HEK293 (cell line): ENCODE measurements at regions not wholly inside any gene's neighbourhood (a gene's known extent, or its start where the extent isn't known, plus 50 kb on each side); places are given as distances from the start of the nearest gene placed in this dataset.

Experiments
- CTCF ChIA-PET: fragments of 350-600 bp; formaldehyde crosslinking; extraction: SDS; loops from one replicate; lab custom pipeline; 2021; ENCODE audit warnings: antibody characterized with exemption; lab: Yijun Ruan, JAX
- POLR2A ChIA-PET: fragments of 300-600 bp; formaldehyde crosslinking; extraction: SDS; loops from one replicate; lab custom pipeline; 2020; ENCODE audit warnings: antibody characterized with exemption, inconsistent platforms; lab: Yijun Ruan, JAX
- H3K27ac ChIP-seq: fragments of 200-500 bp; sonication (Bioruptor generic); 2 replicates; pipeline ENCODE4 v1.5.1; 2014; ENCODE audit warnings: low read depth, low read length, control low read depth, inconsistent platforms; ENCODE audit errors: extremely low read depth
- H3K36me3 ChIP-seq, 2 experiments: fragments of 200-500 bp in 1 of 2; sonication (Bioruptor generic) in 1 of 2; 1 replicate in 1 of 2; 2 replicates in 1 of 2; pipeline ENCODE4 v1.5.1; 2014 to 2017; ENCODE audit warnings: inconsistent platforms in 2 of 2, low read length in 2 of 2; ENCODE audit not compliant: control insufficient read depth in 2 of 2, insufficient read depth in 1 of 2
- H3K4me1 ChIP-seq: fragments of 200-500 bp; sonication (Bioruptor generic); 2 replicates; pipeline ENCODE4 v1.5.1; 2014; ENCODE audit warnings: mild to moderate bottlenecking, low read length, inconsistent platforms; ENCODE audit not compliant: control insufficient read depth, insufficient read depth
- H3K4me3 ChIP-seq: 2 replicates; pipeline ENCODE4 v1.5.1; 2011; ENCODE audit warnings: low read depth, mild to moderate bottlenecking, control low read depth, low read length, moderate library complexity
- H3K9me3 ChIP-seq: fragments of 200-500 bp; sonication (Bioruptor generic); 2 replicates; pipeline ENCODE4 v1.5.1; 2014; ENCODE audit warnings: low read depth, low read length, inconsistent platforms; ENCODE audit not compliant: control insufficient read depth, insufficient read depth
- AEBP2 ChIP-seq: fragments of 450-650 bp; formaldehyde crosslinking; IDR thresholded peaks from 2 replicates; pipeline ENCODE4 v1.5.1; 2016; ENCODE audit warnings: missing biosample characterization, missing genetic modification characterization, borderline replicate concordance
- OSR2 ChIP-seq: fragments of 450-650 bp; formaldehyde crosslinking; IDR thresholded peaks from 2 replicates; pipeline ENCODE4 v1.5.1; 2016; ENCODE audit warnings: missing biosample characterization, missing genetic modification characterization
- TRIM28 ChIP-seq: IDR thresholded peaks from 2 replicates; pipeline ENCODE4 v1.6.1; 2011; ENCODE audit warnings: low read length, control low read depth, borderline replicate concordance
- YY1 ChIP-seq: fragments of 450-650 bp; formaldehyde crosslinking; IDR thresholded peaks from 2 replicates; pipeline ENCODE4 v1.5.1; 2018; ENCODE audit warnings: missing biosample characterization, missing genetic modification characterization
- ZBTB21 ChIP-seq: fragments of 450-650 bp; formaldehyde crosslinking; IDR thresholded peaks from 2 replicates; pipeline ENCODE4 v1.5.1; 2017; ENCODE audit warnings: missing biosample characterization, missing genetic modification characterization
- ZBTB7A ChIP-seq: fragments of 450-650 bp; formaldehyde crosslinking; IDR thresholded peaks from 2 replicates; pipeline ENCODE4 v1.5.1; 2016; ENCODE audit warnings: low read depth, missing biosample characterization, missing genetic modification characterization
- ZEB2 ChIP-seq: fragments of 450-650 bp; formaldehyde crosslinking; IDR thresholded peaks from 2 replicates; pipeline ENCODE4 v1.5.1; 2016; ENCODE audit warnings: missing biosample characterization, missing genetic modification characterization
- ZFP3 ChIP-seq: fragments of 450-650 bp; formaldehyde crosslinking; IDR thresholded peaks from 2 replicates; pipeline ENCODE4 v1.5.1; 2016; ENCODE audit warnings: low read depth, missing biosample characterization, missing genetic modification characterization
- ZNF133 ChIP-seq: fragments of 450-650 bp; formaldehyde crosslinking; IDR thresholded peaks from 2 replicates; pipeline ENCODE4 v1.5.1; 2016; ENCODE audit warnings: missing biosample characterization, missing genetic modification characterization
- ZNF184 ChIP-seq: fragments of 450-650 bp; IDR thresholded peaks from 2 replicates; pipeline ENCODE4 v1.5.1; 2018; ENCODE audit warnings: missing biosample characterization, mild to moderate bottlenecking, missing genetic modification characterization
- ZNF24 ChIP-seq: fragments of 450-650 bp; formaldehyde crosslinking; IDR thresholded peaks from 2 replicates; pipeline ENCODE4 v1.5.1; 2016; ENCODE audit warnings: missing biosample characterization, missing genetic modification characterization
- ZNF549 ChIP-seq: fragments of 450-650 bp; IDR thresholded peaks from 2 replicates; pipeline ENCODE4 v1.5.1; 2018; ENCODE audit warnings: missing biosample characterization, missing genetic modification characterization, mild to moderate bottlenecking, inconsistent platforms, moderate library complexity
- ZNF776 ChIP-seq: fragments of 450-650 bp; formaldehyde crosslinking; IDR thresholded peaks from 2 replicates; pipeline ENCODE4 v1.5.0; 2017; ENCODE audit warnings: missing biosample characterization, missing genetic modification characterization, borderline replicate concordance
- TF ChIP-seq, protein P1 (sequence below): fragments of 450-650 bp; formaldehyde crosslinking; IDR thresholded peaks from 2 replicates; pipeline ENCODE4 v1.5.1; 2017; ENCODE audit warnings: missing biosample characterization, missing genetic modification characterization
- TF ChIP-seq, protein P2 (sequence below): fragments of 450-650 bp; formaldehyde crosslinking; IDR thresholded peaks from 2 replicates; pipeline ENCODE4 v1.5.1; 2016; ENCODE audit warnings: missing biosample characterization, missing genetic modification characterization
- TF ChIP-seq, protein P3 (sequence below): fragments of 450-650 bp; formaldehyde crosslinking; IDR thresholded peaks from 2 replicates; pipeline ENCODE4 v1.5.1; 2017; ENCODE audit warnings: missing biosample characterization, missing genetic modification characterization
- TF ChIP-seq, protein P4 (sequence below): fragments of 450-650 bp; formaldehyde crosslinking; IDR thresholded peaks from 2 replicates; pipeline ENCODE4 v1.5.1; 2017; ENCODE audit warnings: missing biosample characterization, missing genetic modification characterization
- TF ChIP-seq, protein P5 (sequence below): fragments of 450-650 bp; formaldehyde crosslinking; IDR thresholded peaks from 2 replicates; pipeline ENCODE4 v1.5.1; 2017; ENCODE audit warnings: missing biosample characterization, mild to moderate bottlenecking, missing genetic modification characterization, moderate library complexity

DNA sequence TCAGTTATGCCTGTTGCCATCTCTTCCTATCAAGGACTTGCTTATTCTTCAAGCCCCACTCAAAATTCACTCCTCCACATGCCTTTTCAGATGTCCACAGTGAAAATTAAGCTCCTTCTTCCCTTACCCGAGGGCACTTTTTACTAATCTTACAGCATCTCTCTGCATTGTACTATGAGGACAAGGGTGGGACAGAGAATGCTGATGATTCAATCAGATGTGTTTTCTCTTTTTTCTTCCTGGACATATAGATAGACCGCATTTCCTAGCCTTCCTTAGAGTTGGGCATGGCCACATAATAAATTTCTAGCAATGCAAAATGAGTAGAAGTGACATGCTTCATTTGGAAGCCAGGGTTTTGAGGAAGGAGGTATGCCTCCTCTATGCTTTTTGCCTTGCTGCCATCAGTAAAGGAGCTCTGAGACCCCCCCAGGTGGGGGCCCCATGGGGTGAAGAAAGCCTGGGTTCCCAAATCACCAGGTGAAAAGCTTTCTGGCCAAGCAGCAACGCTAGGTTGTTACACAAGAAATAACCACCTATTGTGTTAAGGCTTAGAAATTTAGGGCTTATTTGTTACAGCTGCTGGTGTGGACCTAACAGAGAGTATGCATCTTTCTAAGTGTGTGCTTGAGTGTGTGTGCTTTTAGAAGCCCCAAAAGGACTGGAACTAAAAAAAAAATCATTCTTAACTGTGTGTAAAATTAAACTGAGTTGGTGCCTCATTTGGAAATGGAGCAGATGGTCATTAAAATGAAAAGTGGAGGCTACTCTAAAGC is 424.5 kb downstream of the STK39 start:
- TF ChIP-seq ZEB2 (tag by site-specific recombination) (no peak), ZNF549 (tag by site-specific recombination) (no peak)
- TF ChIP-seq, protein P1, sequence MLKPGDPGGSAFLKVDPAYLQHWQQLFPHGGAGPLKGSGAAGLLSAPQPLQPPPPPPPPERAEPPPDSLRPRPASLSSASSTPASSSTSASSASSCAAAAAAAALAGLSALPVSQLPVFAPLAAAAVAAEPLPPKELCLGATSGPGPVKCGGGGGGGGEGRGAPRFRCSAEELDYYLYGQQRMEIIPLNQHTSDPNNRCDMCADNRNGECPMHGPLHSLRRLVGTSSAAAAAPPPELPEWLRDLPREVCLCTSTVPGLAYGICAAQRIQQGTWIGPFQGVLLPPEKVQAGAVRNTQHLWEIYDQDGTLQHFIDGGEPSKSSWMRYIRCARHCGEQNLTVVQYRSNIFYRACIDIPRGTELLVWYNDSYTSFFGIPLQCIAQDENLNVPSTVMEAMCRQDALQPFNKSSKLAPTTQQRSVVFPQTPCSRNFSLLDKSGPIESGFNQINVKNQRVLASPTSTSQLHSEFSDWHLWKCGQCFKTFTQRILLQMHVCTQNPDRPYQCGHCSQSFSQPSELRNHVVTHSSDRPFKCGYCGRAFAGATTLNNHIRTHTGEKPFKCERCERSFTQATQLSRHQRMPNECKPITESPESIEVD (tag by site-specific recombination) = no peak
- ChIA-PET CTCF (no interaction called here), POLR2A (interaction anchor here (1.0 kb wide), 1 partner anchor 11 kb away, joined by 3 read pairs; no protein-coding TSS in a partner anchor)
- Histone ChIP-seq H3K4me1 (no peaks in the 10 kb centered on the region), H3K36me3 (no peaks in the 10 kb centered on the region), H3K9me3 (no peaks in the 10 kb centered on the region), H3K27ac (no peak overlapping the region), H3K4me3 (no peak overlapping the region)

DNA sequence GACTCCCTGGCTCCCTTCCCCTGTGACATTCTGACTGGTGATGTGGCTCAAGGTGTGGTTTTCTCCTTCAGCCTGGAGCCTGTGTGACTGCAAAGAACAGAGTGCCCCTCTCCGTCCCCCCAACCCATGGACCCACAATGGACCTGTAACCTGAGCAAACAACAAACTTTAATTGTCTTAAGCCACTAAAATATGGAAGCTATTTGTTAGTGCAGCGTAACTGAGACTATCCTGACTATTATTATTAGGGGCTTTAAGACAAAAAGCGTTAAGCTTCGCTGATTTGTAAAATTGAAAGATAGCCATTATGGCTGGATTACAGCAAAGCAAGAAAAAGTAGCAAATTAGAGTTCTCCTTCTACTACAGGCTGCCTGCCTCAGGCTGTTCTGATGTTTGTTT is 426.9 kb downstream of the STK39 start:
- no peaks in the 10 kb centered on the region for H3K36me3 ChIP-seq
- ChIA-PET POLR2A (no interaction called here), CTCF (interaction anchor here (1.4 kb wide), 1 partner anchor 299 kb away, joined by 5 read pairs; no protein-coding TSS in a partner anchor)

GRCh38 chr2:167818521-167818920 is 428.9 kb downstream of the STK39 start:
- no peaks in the 10 kb centered on the region for H3K4me1 ChIP-seq
- no peaks in the 10 kb centered on the region for H3K9me3 ChIP-seq
- no peak overlapping the region for H3K4me3 ChIP-seq
- CTCF ChIA-PET = no interaction called here
- no peak overlapping the region for H3K27ac ChIP-seq
- no peaks in the 10 kb centered on the region for H3K36me3 ChIP-seq
- TF ChIP-seq, protein P2, sequence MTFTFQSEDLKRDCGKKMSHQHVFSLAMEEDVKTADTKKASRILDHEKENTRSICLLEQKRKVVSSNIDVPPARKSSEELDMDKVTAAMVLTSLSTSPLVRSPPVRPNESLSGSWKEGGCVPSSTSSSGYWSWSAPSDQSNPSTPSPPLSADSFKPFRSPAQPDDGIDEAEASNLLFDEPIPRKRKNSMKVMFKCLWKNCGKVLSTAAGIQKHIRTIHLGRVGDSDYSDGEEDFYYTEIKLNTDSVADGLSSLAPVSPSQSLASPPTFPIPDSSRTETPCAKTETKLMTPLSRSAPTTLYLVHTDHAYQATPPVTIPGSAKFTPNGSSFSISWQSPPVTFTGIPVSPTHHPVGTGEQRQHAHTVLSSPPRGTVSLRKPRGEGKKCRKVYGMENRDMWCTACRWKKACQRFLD (tag by site-specific recombination) = no peak
- TF ChIP-seq, protein P3, sequence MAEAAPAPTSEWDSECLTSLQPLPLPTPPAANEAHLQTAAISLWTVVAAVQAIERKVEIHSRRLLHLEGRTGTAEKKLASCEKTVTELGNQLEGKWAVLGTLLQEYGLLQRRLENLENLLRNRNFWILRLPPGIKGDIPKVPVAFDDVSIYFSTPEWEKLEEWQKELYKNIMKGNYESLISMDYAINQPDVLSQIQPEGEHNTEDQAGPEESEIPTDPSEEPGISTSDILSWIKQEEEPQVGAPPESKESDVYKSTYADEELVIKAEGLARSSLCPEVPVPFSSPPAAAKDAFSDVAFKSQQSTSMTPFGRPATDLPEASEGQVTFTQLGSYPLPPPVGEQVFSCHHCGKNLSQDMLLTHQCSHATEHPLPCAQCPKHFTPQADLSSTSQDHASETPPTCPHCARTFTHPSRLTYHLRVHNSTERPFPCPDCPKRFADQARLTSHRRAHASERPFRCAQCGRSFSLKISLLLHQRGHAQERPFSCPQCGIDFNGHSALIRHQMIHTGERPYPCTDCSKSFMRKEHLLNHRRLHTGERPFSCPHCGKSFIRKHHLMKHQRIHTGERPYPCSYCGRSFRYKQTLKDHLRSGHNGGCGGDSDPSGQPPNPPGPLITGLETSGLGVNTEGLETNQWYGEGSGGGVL (tag by site-specific recombination) = no peak
- TF ChIP-seq ZBTB21 (no peak), OSR2 (tag by site-specific recombination) (no peak), YY1 (tag by site-specific recombination) (no peak)
- POLR2A ChIA-PET = no interaction called here

More for the DNA sequence above, 426.9 kb downstream of the STK39 start:
- H3K27ac ChIP-seq = no peak overlapping the region
- peak; percentile 23; the same call in 1 of the 2 replicates for TF ChIP-seq TRIM28
- TF ChIP-seq, protein P4, sequence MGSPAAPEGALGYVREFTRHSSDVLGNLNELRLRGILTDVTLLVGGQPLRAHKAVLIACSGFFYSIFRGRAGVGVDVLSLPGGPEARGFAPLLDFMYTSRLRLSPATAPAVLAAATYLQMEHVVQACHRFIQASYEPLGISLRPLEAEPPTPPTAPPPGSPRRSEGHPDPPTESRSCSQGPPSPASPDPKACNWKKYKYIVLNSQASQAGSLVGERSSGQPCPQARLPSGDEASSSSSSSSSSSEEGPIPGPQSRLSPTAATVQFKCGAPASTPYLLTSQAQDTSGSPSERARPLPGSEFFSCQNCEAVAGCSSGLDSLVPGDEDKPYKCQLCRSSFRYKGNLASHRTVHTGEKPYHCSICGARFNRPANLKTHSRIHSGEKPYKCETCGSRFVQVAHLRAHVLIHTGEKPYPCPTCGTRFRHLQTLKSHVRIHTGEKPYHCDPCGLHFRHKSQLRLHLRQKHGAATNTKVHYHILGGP (tag by site-specific recombination) = no peak
- TF ChIP-seq, all 188 proteins: peak for 1
- Histone ChIP-seq H3K4me1 (no peaks in the 10 kb centered on the region), H3K4me3 (no peak overlapping the region), H3K9me3 (no peaks in the 10 kb centered on the region)

GRCh38 chr2:167817908-167818307 is 429.5 kb downstream of the STK39 start:
- ChIA-PET POLR2A (no interaction called here), CTCF (no interaction called here)
- no peaks in the 10 kb centered on the region for H3K4me1 ChIP-seq
- H3K27ac ChIP-seq = no peak overlapping the region
- H3K9me3 ChIP-seq = no peaks in the 10 kb centered on the region
- H3K4me3 ChIP-seq = no peak overlapping the region
- H3K36me3 ChIP-seq = no peaks in the 10 kb centered on the region
- TF ChIP-seq, protein P5, sequence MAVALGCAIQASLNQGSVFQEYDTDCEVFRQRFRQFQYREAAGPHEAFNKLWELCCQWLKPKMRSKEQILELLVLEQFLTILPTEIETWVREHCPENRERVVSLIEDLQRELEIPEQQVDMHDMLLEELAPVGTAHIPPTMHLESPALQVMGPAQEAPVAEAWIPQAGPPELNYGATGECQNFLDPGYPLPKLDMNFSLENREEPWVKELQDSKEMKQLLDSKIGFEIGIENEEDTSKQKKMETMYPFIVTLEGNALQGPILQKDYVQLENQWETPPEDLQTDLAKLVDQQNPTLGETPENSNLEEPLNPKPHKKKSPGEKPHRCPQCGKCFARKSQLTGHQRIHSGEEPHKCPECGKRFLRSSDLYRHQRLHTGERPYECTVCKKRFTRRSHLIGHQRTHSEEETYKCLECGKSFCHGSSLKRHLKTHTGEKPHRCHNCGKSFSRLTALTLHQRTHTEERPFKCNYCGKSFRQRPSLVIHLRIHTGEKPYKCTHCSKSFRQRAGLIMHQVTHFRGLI (tag by site-specific recombination) = no peak
- TF ChIP-seq ZNF184 (tag by site-specific recombination) = no peak
- no peak for TF ChIP-seq ZNF133
- no peak for TF ChIP-seq ZBTB7A
- no peak for TF ChIP-seq AEBP2
- TF ChIP-seq ZNF24 = no peak
- no peak for TF ChIP-seq ZFP3
- TF ChIP-seq ZNF776 (tag by site-specific recombination) = no peak
